HepG2 (cell line): ENCODE measurements at regions not wholly inside any gene's neighbourhood (a gene's known extent, or its start where the extent isn't known, plus 50 kb on each side); places are given as distances from the start of the nearest gene placed in this dataset.

Experiments
- ADNP ChIP-seq: sonication (generic); formaldehyde crosslinking; IDR thresholded peaks from 2 replicates; pipeline ENCODE4 v1.4.0; 2020; ENCODE audit warnings: missing genetic modification reagents
- HNRNPH1 ChIP-seq: fragments of 200-400 bp; formaldehyde crosslinking; optimal IDR thresholded peaks from 2 replicates; pipeline ENCODE3; 2017; ENCODE audit warnings: mild to moderate bottlenecking, low read depth, low read length
- RXRB ChIP-seq: IDR thresholded peaks from 2 replicates; pipeline ENCODE4 v1.6.1; 2016; ENCODE audit warnings: borderline replicate concordance, missing genetic modification reagents, missing compliant biosample characterization
- SYNCRIP ChIP-seq: fragments of 200-400 bp; formaldehyde crosslinking; IDR thresholded peaks from 2 replicates; pipeline ENCODE4 v1.6.1; 2018; ENCODE audit warnings: mild to moderate bottlenecking, low read depth, low read length; ENCODE audit not compliant: insufficient read depth
- ZSCAN20 ChIP-seq: sonication (generic); formaldehyde crosslinking; IDR thresholded peaks from 2 replicates; pipeline ENCODE4 v1.4.0; 2020; ENCODE audit warnings: missing genetic modification reagents, mild to moderate bottlenecking, borderline replicate concordance
- TF ChIP-seq, protein P1 (sequence below): sonication (generic); formaldehyde crosslinking; IDR thresholded peaks from 2 replicates; pipeline ENCODE4 v1.4.0; 2020; ENCODE audit warnings: missing genetic modification reagents
- TF ChIP-seq, protein P2 (sequence below), 2 experiments: sonication (generic) in 1 of 2; formaldehyde crosslinking in 1 of 2; IDR thresholded peaks; 2 replicates each; pipeline versions ENCODE4 v1.4.0 to v1.6.1; 2016 to 2020; ENCODE audit warnings: borderline replicate concordance in 1 of 2, low read depth in 1 of 2, mild to moderate bottlenecking in 1 of 2, missing genetic modification reagents in 1 of 2
- TF ChIP-seq, protein P3 (sequence below): sonication (generic); formaldehyde crosslinking; IDR thresholded peaks from 2 replicates; pipeline ENCODE4 v1.5.0; 2020; ENCODE audit warnings: mild to moderate bottlenecking, missing genetic modification reagents, moderate library complexity

DNA sequence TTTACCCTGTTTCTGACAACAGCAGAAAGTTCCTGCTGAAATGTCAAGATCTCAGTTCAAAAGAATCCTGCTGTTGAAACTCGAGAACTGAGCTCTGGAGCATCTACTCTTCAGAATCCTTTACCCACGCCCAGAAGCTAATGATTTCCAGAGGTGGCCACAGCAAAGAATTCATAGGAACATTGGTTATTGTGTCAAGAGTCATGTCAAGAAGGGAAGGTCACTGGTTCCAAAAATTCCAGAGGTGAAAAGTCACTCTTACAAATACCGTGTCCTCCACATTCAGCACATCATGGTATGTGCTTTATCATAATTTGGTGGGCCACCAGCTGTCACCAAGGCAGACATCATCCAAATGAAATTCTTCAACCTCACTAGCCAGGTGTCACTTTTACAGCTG lies 394.4 kb upstream of the NPVF start:
- TF ChIP-seq RXRB (CRISPR knock-in tag) (no peak), HNRNPH1 (no peak), SYNCRIP (no peak), ZSCAN20 (CRISPR knock-in tag) (no peak), ADNP (CRISPR knock-in tag) (no peak)
- TF ChIP-seq, protein P1, sequence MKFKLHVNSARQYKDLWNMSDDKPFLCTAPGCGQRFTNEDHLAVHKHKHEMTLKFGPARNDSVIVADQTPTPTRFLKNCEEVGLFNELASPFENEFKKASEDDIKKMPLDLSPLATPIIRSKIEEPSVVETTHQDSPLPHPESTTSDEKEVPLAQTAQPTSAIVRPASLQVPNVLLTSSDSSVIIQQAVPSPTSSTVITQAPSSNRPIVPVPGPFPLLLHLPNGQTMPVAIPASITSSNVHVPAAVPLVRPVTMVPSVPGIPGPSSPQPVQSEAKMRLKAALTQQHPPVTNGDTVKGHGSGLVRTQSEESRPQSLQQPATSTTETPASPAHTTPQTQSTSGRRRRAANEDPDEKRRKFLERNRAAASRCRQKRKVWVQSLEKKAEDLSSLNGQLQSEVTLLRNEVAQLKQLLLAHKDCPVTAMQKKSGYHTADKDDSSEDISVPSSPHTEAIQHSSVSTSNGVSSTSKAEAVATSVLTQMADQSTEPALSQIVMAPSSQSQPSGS (CRISPR knock-in tag): no peak
- TF ChIP-seq, protein P2, sequence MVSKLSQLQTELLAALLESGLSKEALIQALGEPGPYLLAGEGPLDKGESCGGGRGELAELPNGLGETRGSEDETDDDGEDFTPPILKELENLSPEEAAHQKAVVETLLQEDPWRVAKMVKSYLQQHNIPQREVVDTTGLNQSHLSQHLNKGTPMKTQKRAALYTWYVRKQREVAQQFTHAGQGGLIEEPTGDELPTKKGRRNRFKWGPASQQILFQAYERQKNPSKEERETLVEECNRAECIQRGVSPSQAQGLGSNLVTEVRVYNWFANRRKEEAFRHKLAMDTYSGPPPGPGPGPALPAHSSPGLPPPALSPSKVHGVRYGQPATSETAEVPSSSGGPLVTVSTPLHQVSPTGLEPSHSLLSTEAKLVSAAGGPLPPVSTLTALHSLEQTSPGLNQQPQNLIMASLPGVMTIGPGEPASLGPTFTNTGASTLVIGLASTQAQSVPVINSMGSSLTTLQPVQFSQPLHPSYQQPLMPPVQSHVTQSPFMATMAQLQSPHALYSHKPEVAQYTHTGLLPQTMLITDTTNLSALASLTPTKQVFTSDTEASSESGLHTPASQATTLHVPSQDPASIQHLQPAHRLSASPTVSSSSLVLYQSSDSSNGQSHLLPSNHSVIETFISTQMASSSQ (IDR thresholded peaks at IDR 0.05; ENCODE audit: low read depth): no peak
- TF ChIP-seq, protein P2 (CRISPR knock-in tag; IDR thresholded peaks at IDR 0.05; ENCODE audit: borderline replicate concordance): no peak
- TF ChIP-seq, protein P3, sequence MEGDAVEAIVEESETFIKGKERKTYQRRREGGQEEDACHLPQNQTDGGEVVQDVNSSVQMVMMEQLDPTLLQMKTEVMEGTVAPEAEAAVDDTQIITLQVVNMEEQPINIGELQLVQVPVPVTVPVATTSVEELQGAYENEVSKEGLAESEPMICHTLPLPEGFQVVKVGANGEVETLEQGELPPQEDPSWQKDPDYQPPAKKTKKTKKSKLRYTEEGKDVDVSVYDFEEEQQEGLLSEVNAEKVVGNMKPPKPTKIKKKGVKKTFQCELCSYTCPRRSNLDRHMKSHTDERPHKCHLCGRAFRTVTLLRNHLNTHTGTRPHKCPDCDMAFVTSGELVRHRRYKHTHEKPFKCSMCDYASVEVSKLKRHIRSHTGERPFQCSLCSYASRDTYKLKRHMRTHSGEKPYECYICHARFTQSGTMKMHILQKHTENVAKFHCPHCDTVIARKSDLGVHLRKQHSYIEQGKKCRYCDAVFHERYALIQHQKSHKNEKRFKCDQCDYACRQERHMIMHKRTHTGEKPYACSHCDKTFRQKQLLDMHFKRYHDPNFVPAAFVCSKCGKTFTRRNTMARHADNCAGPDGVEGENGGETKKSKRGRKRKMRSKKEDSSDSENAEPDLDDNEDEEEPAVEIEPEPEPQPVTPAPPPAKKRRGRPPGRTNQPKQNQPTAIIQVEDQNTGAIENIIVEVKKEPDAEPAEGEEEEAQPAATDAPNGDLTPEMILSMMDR (CRISPR knock-in tag): no peak
